ENCODE measurements at regions not wholly inside any gene's neighbourhood (a gene's known extent, or its start where the extent isn't known, plus 50 kb on each side); places are given as distances from the start of the nearest gene placed in this dataset.

DNA sequence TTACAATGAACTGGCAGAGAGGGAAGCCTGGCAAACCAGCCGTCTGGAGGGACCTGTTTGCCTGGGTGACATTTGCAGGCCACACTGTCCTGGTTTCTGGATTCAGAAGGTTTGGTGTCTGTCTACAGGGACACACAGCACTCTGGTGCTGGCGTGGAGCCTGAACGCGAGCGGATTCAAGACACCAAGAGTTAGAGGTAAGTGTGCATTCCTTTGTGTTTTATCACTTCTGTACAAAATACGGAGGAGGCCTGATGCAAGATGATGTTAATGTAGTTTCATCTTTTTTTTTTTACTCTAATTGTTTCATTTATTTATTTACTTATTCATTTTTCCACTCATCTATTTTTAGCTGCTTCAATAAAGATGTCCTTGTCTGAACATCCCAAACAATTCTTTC lies 485.3 kb upstream of the ADARB2 start:
- POLR2A ChIA-PET: no interaction called here
- TF ChIP-seq TARDBP (IDR thresholded peaks at IDR 0.05) (no peak), FOXA1 (IDR thresholded peaks at IDR 0.05) (no peak), NFRKB (IDR thresholded peaks at IDR 0.05) (no peak), FOXM1 (IDR thresholded peaks at IDR 0.05; ENCODE audit: borderline replicate concordance) (no peak), L3MBTL2 (conservative IDR thresholded peaks at IDR 0.05) (no peak), SUZ12 (IDR thresholded peaks at IDR 0.05) (no peak), ZNF384 (IDR thresholded peaks at IDR 0.05) (no peak), SP1 (IDR thresholded peaks at IDR 0.05) (no peak)
- DNase-seq (ENCODE audit: extremely low spot score): no peak
- CTCF ChIA-PET: no interaction called here

GRCh38 chr10:2214805-2215204 lies 477.5 kb upstream of the ADARB2 start:
- DNase-seq (ENCODE audit: extremely low spot score): no peak
- CTCF ChIA-PET: no interaction called here
- POLR2A ChIA-PET: interaction anchor here (1.4 kb wide), 1 partner anchor 10 kb away, joined by 3 read pairs; no protein-coding TSS in a partner anchor
- TF ChIP-seq FOXA1 (IDR thresholded peaks at IDR 0.05): no peak
- TF ChIP-seq ZNF384 (IDR thresholded peaks at IDR 0.05): no peak
- no peak for TF ChIP-seq LEF1 (IDR thresholded peaks at IDR 0.05; ENCODE audit: borderline replicate concordance)
- TF ChIP-seq CTBP1 (IDR thresholded peaks at IDR 0.05; ENCODE audit: borderline replicate concordance): no peak
- no peak for TF ChIP-seq FOXK2 (IDR thresholded peaks at IDR 0.05)
- no peak for TF ChIP-seq HDGF (IDR thresholded peaks at IDR 0.05; ENCODE audit: borderline replicate concordance)
- TF ChIP-seq FOXM1 (IDR thresholded peaks at IDR 0.05; ENCODE audit: borderline replicate concordance): no peak
- no peak for TF ChIP-seq ARNT (IDR thresholded peaks at IDR 0.05)
- no peak for TF ChIP-seq SP1 (IDR thresholded peaks at IDR 0.05)
- no peak for TF ChIP-seq ELF4 (IDR thresholded peaks at IDR 0.05)
- no peak for TF ChIP-seq PKNOX1 (IDR thresholded peaks at IDR 0.05)
- TF ChIP-seq TARDBP (IDR thresholded peaks at IDR 0.05): no peak
- TF ChIP-seq NFRKB (IDR thresholded peaks at IDR 0.05): no peak

GRCh38 chr10:2214092-2214491 lies 476.8 kb upstream of the ADARB2 start:
- ChIA-PET CTCF (no interaction called here), POLR2A (interaction anchor here (0.6 to 1.4 kb wide), 2 partner anchors 10 to 14 kb away, joined by 3 to 4 read pairs; no protein-coding TSS in a partner anchor)
- no peak for DNase-seq (ENCODE audit: extremely low spot score)
- TF ChIP-seq FOXK2 (IDR thresholded peaks at IDR 0.05) (no peak), PKNOX1 (IDR thresholded peaks at IDR 0.05) (no peak), ELF4 (IDR thresholded peaks at IDR 0.05) (no peak), ZNF384 (IDR thresholded peaks at IDR 0.05) (no peak), SP1 (IDR thresholded peaks at IDR 0.05) (no peak), L3MBTL2 (conservative IDR thresholded peaks at IDR 0.05) (no peak), FOXM1 (IDR thresholded peaks at IDR 0.05; ENCODE audit: borderline replicate concordance) (no peak), TARDBP (IDR thresholded peaks at IDR 0.05) (no peak), LEF1 (IDR thresholded peaks at IDR 0.05; ENCODE audit: borderline replicate concordance) (no peak), HDGF (IDR thresholded peaks at IDR 0.05; ENCODE audit: borderline replicate concordance) (no peak), SUZ12 (IDR thresholded peaks at IDR 0.05) (no peak), ARNT (IDR thresholded peaks at IDR 0.05) (no peak), CTBP1 (IDR thresholded peaks at IDR 0.05; ENCODE audit: borderline replicate concordance) (no peak), NFRKB (IDR thresholded peaks at IDR 0.05) (no peak), BHLHE40 (IDR thresholded peaks at IDR 0.05; ENCODE audit: borderline replicate concordance) (no peak), FOXA1 (IDR thresholded peaks at IDR 0.05) (no peak)

DNA sequence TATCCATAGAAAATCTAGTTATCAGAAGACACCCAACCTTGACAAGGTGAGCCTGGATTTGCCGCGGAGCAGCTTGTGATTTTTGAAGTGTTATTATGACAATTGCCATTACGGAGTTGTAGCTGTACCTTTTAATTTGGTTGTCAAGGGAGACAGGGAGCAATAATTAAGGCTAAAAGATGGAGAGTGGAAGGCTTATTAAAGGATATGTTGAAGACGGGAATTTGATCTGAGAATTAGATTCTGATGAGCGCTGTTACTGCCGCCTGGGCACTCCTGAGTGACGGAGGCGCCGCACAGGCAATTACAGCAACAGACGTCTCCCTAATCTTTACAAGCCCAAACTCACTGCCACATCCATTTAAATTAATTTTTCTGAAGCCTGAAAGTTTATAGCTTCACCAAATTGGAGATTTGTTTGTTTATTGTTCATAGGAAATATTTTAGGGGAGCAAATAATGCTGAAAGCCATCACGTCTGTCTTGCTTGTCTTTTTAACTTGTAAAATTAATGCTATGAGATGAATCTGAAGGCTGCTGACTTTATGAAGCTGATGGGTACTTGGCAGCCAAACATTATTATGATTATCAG lies 475.0 kb upstream of the ADARB2 start:
- POLR2A ChIA-PET: interaction anchor here (0.7 kb wide), 1 partner anchor 9 kb away, joined by 3 read pairs; no protein-coding TSS in a partner anchor
- CTCF ChIA-PET: interaction anchor here (0.5 kb wide), 1 partner anchor 133 kb away, joined by 3 read pairs; no protein-coding TSS in a partner anchor
- no peak for DNase-seq (ENCODE audit: extremely low spot score)
- no peak for TF ChIP-seq FOXK2 (IDR thresholded peaks at IDR 0.05)
- TF ChIP-seq ELF4 (IDR thresholded peaks at IDR 0.05): no peak

- TF ChIP-seq L3MBTL2 (conservative IDR thresholded peaks at IDR 0.05) (no peak), HDGF (IDR thresholded peaks at IDR 0.05; ENCODE audit: borderline replicate concordance) (no peak), FOXA1 (IDR thresholded peaks at IDR 0.05) (no peak), ARNT (IDR thresholded peaks at IDR 0.05) (no peak), SP1 (IDR thresholded peaks at IDR 0.05) (no peak), FOXK2 (IDR thresholded peaks at IDR 0.05) (no peak), PKNOX1 (IDR thresholded peaks at IDR 0.05) (no peak), FOXM1 (IDR thresholded peaks at IDR 0.05; ENCODE audit: borderline replicate concordance) (no peak), NFRKB (IDR thresholded peaks at IDR 0.05) (no peak), TARDBP (IDR thresholded peaks at IDR 0.05) (no peak), BHLHE40 (IDR thresholded peaks at IDR 0.05; ENCODE audit: borderline replicate concordance) (no peak), ZNF384 (IDR thresholded peaks at IDR 0.05) (no peak), ELF4 (IDR thresholded peaks at IDR 0.05) (no peak), LEF1 (IDR thresholded peaks at IDR 0.05; ENCODE audit: borderline replicate concordance) (no peak), CTBP1 (IDR thresholded peaks at IDR 0.05; ENCODE audit: borderline replicate concordance) (no peak), SUZ12 (IDR thresholded peaks at IDR 0.05) (no peak)
- ChIA-PET POLR2A (interaction anchor here (1.6 kb wide), 1 partner anchor 99 kb away, joined by 3 read pairs; no protein-coding TSS in a partner anchor), CTCF (interaction anchor here (0.8 kb wide), 1 partner anchor 718 kb away, joined by 3 read pairs; no protein-coding TSS in a partner anchor)
- no peak for DNase-seq (ENCODE audit: extremely low spot score)
Measured at GRCh38 chr10:2210088-2210487, 472.8 kb upstream of the ADARB2 start.

- DNase-seq (ENCODE audit: extremely low spot score): no peak
- POLR2A ChIA-PET: no interaction called here
- TF ChIP-seq TARDBP (IDR thresholded peaks at IDR 0.05) (no peak), L3MBTL2 (conservative IDR thresholded peaks at IDR 0.05) (no peak), ZNF384 (IDR thresholded peaks at IDR 0.05) (no peak)
- CTCF ChIA-PET: no interaction called here
Measured at GRCh38 chr10:2208106-2208505, 470.8 kb upstream of the ADARB2 start.
